GM12878 (cell line): ENCODE measurements at regions not wholly inside any gene's neighbourhood (a gene's known extent, or its start where the extent isn't known, plus 50 kb on each side); places are given as distances from the start of the nearest gene placed in this dataset.

Experiments used
- ATAC-seq: fragments of 200-7000 bp; cut with Tn5 transposase; 3 replicates; pipeline ENCODE4 v1.9.1; 2020; ENCODE audit warnings: mild to moderate bottlenecking, moderate library complexity
- BruUV-seq: library from RNA; stranded (reverse); fragments of 400-500 nt; replicated peaks from 2 replicates; lab custom pipeline; 2021; lab: Mats Ljungman, UMichigan
- CTCF ChIA-PET: fragments of 300-600 bp; sonication (Branson Sonifier 250); formaldehyde crosslinking; extraction: SDS; loops from one replicate; lab custom pipeline; 2021; ENCODE audit warnings: inconsistent platforms; lab: Yijun Ruan, JAX
- POLR2A ChIA-PET: fragments of 350-600 bp; formaldehyde crosslinking; extraction: SDS; loops from one replicate; lab custom pipeline; 2021; ENCODE audit warnings: inconsistent platforms; lab: Charles Lee
- RAD21 ChIA-PET: fragments of 300-600 bp; sonication (Branson Sonifier 250); formaldehyde crosslinking; loops from one replicate; lab custom pipeline; 2023; ENCODE audit warnings: antibody characterized with exemption; ENCODE audit not compliant: unreplicated experiment; lab: Charles Lee
- SMC1A ChIA-PET: fragments of 300-600 bp; sonication (Branson Sonifier 250); formaldehyde crosslinking; loops from one replicate; lab custom pipeline; 2023; ENCODE audit not compliant: unreplicated experiment, uncharacterized antibody; lab: Charles Lee
- DNase-seq: peaks from one replicate; pipeline ENCODE4 v3.0.0-alpha.2; 2011; ENCODE audit warnings: low read depth, low spot score
- FAIRE-seq: peaks from 3 replicates; lab custom pipeline; 2011; peaks lifted over from hg19 to GRCh38; lab: Jason Lieb, UNC
- H2AFZ ChIP-seq: 2 replicates; pipeline ENCODE4 v1.6.0; 2011; ENCODE audit warnings: low read depth, low read length, control low read depth; ENCODE audit not compliant: control insufficient read depth
- H3K27ac ChIP-seq: 2 replicates; pipeline ENCODE4 v1.5.1; 2011; ENCODE audit warnings: control low read depth; ENCODE audit not compliant: control insufficient read depth, insufficient read depth
- H3K27me3 ChIP-seq, 2 experiments: replicated peaks in 1 of 2; 2 replicates each; pipeline versions ENCODE4 v1.6.0 to v1.6.1; 2011; ENCODE audit warnings: low read length in 1 of 2; ENCODE audit not compliant: control insufficient read depth in 2 of 2, insufficient read depth in 2 of 2
- H3K36me3 ChIP-seq, 2 experiments: 2 replicates each; pipeline ENCODE4 v1.5.1; 2011; ENCODE audit warnings: low read length in 1 of 2; ENCODE audit not compliant: control insufficient read depth in 2 of 2, insufficient read depth in 2 of 2
- H3K4me1 ChIP-seq: 2 replicates; pipeline ENCODE4 v1.6.1; 2011; ENCODE audit warnings: mild to moderate bottlenecking, low read length, moderate library complexity, mixed read lengths; ENCODE audit not compliant: control insufficient read depth, insufficient read depth
- H3K4me2 ChIP-seq: 2 replicates; pipeline ENCODE4 v1.6.0; 2011; ENCODE audit warnings: control low read depth; ENCODE audit not compliant: control insufficient read depth, insufficient read depth
- H3K4me3 ChIP-seq: fragments of 200-600 bp; sonication (generic); 2 replicates; pipeline ENCODE4 v1.5.1; 2016
- H3K79me2 ChIP-seq: 2 replicates; pipeline ENCODE4 v1.6.0; 2011; ENCODE audit warnings: low read length; ENCODE audit not compliant: control insufficient read depth, insufficient read depth
- H3K9ac ChIP-seq: 2 replicates; pipeline ENCODE4 v1.8.0; 2011; ENCODE audit warnings: low read length, control low read depth, mixed read lengths; ENCODE audit not compliant: control insufficient read depth, insufficient read depth
- H3K9me3 ChIP-seq: replicated peaks from 3 replicates; pipeline ENCODE4 v1.5.1; 2011; ENCODE audit warnings: mild to moderate bottlenecking, low read length; ENCODE audit not compliant: control insufficient read depth, insufficient read depth
- H4K20me1 ChIP-seq: 2 replicates; pipeline ENCODE4 v1.6.0; 2011; ENCODE audit not compliant: control insufficient read depth, insufficient read depth
- CBX3 ChIP-seq: fragments of 200-600 bp; sonication (generic); IDR thresholded peaks from 2 replicates; pipeline ENCODE4 v1.6.1; 2016; ENCODE audit warnings: low read depth, borderline replicate concordance
- CHD1 ChIP-seq: IDR thresholded peaks from 2 replicates; pipeline ENCODE4 v1.6.1; 2012; ENCODE audit warnings: low read depth, low read length, improper control_type of control experiment
- ETV6 ChIP-seq, 2 experiments: fragments of 450-650 bp in 1 of 2; IDR thresholded peaks in 1 of 2; conservative IDR thresholded peaks in 1 of 2; 2 replicates each; pipeline ENCODE4 v1.6.1; 2014; ENCODE audit warnings: antibody characterized with exemption in 1 of 2, borderline replicate concordance in 1 of 2, low read depth in 1 of 2, mild to moderate bottlenecking in 1 of 2, moderate library complexity in 1 of 2
- KLF5 ChIP-seq: fragments of 450-650 bp; IDR thresholded peaks from 2 replicates; pipeline ENCODE4 v1.6.1; 2014; ENCODE audit warnings: mild to moderate bottlenecking; ENCODE audit not compliant: partially characterized antibody
- MEF2B ChIP-seq: fragments of 450-650 bp; IDR thresholded peaks from 2 replicates; pipeline ENCODE4 v1.6.1; 2018; ENCODE audit warnings: mild to moderate bottlenecking, moderate library complexity; ENCODE audit not compliant: partially characterized antibody, poor library complexity, severe bottlenecking
- PAX5 ChIP-seq: IDR thresholded peaks from 2 replicates; pipeline ENCODE4 v1.6.1; 2011; ENCODE audit warnings: low read depth, low read length, borderline replicate concordance
- SIX5 ChIP-seq: IDR thresholded peaks from 2 replicates; pipeline ENCODE4 v1.6.1; 2011; ENCODE audit warnings: mild to moderate bottlenecking, low read depth, low read length, moderate library complexity; ENCODE audit not compliant: severe bottlenecking
- SP1 ChIP-seq: IDR thresholded peaks from one replicate; pipeline ENCODE4 v1.6.1; 2011; ENCODE audit warnings: low read depth, low read length
- SRF ChIP-seq, 2 experiments: IDR thresholded peaks; 2 replicates each; pipeline ENCODE4 v1.6.1; 2011; ENCODE audit warnings: low read depth in 2 of 2, low read length in 2 of 2, mild to moderate bottlenecking in 1 of 2, moderate library complexity in 1 of 2
- YBX1 ChIP-seq: fragments of 450-650 bp; IDR thresholded peaks from 2 replicates; pipeline ENCODE4 v1.6.1; 2016; ENCODE audit warnings: antibody characterized with exemption
- WGBS: methylation state at CpG from one replicate; pipeline ENCODE4 v1.1.6; 2016; ENCODE audit warnings: low lambda C conversion rate; ENCODE audit not compliant: insufficient replicate concordance, insufficient coverage; ENCODE audit errors: missing lambda C conversion rate; 5-methylcytosine and 5-hydroxymethylcytosine counted together
- in situ Hi-C: fragments of 300-500 bp; cut with MboI; formaldehyde crosslinking; loops from 9 replicates; pipeline ENCODE4 v1.14.3; 2018; ENCODE audit warnings: mixed read lengths
- intact Hi-C: fragments of 100-400 bp; cut with micrococcal nuclease; formaldehyde crosslinking; loops from one replicate; pipeline ENCODE4 v1.14.2; 2022; ENCODE audit not compliant: unreplicated experiment
- TF ChIP-seq, protein P1 (sequence below): fragments of 450-650 bp; IDR thresholded peaks from 2 replicates; pipeline ENCODE4 v1.6.1; 2017; ENCODE audit warnings: mild to moderate bottlenecking, moderate library complexity
- TF ChIP-seq, protein P2 (sequence below), 3 experiments: IDR thresholded peaks in 2 of 3; conservative IDR thresholded peaks in 1 of 3; 2 replicates each; pipeline ENCODE4 v1.5.1; 2011; ENCODE audit warnings: low read depth in 3 of 3, low read length in 3 of 3, mild to moderate bottlenecking in 3 of 3, control low read depth in 2 of 3, moderate library complexity in 2 of 3, inconsistent platforms in 1 of 3, mixed read lengths in 1 of 3; ENCODE audit not compliant: control insufficient read depth in 2 of 3, insufficient read depth in 1 of 3; ENCODE audit errors: extremely low read depth in 1 of 3

DNA sequence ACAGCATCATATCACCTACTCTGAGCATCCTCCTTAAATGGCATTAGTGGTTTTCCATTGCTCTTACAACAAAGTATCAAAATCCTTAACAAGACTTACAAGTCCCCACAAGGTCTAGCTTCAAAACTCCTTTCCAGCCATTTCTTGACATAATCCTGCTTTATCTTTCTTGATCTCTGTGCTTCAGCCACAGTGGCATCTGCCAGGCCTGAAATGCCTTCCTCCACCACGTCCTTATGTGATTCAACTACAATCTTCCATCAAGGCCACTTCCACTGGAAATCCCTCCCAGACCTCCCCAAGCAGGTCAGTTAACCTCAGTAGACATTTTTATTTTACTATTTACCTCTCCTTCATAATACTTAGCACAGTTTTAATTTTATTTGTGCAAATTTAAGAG is 83.8 kb upstream of the CCDC150 start:
- POLR2A ChIA-PET = no interaction called here
- Histone ChIP-seq H4K20me1 (no peaks in the 10 kb centered on the region), H3K4me3 (no peak overlapping the region), H3K4me2 (no peak overlapping the region), H3K9ac (no peak overlapping the region), H3K27me3 (no peaks in the 10 kb centered on the region), H3K9me3 (no peaks in the 10 kb centered on the region), H3K79me2 (no peaks in the 10 kb centered on the region), H3K36me3 (no peaks in the 10 kb centered on the region), H2AFZ (no peak overlapping the region), H3K27ac (no peak overlapping the region), H3K4me1 (no peaks in the 10 kb centered on the region)
- intact Hi-C loops (no loop called here), in situ Hi-C loops (no loop called here)
- RAD21 ChIA-PET = no interaction called here
- FAIRE-seq (no peak), ATAC-seq (no peak), DNase-seq (no peak)
- BruUV-seq = no TSS peak
- 0% methylated on average over 1 of the region's 1 CpG for WGBS
- SMC1A ChIA-PET = interaction anchor here (0.9 kb wide), 1 partner anchor 9 kb away, joined by 3 read pairs; no protein-coding TSS in a partner anchor
- TF ChIP-seq ETV6 (conservative IDR thresholded peaks at IDR 0.05 in 1 of 2, IDR thresholded peaks at IDR 0.05 in 1 of 2; ENCODE audit: borderline replicate concordance in 1 of 2, low read depth in 1 of 2) = no peak
- no peak for TF ChIP-seq SIX5
- TF ChIP-seq CHD1 = no peak
- no peak for TF ChIP-seq KLF5
- TF ChIP-seq MEF2B = no peak
- TF ChIP-seq SRF (IDR thresholded peaks at IDR 0.05; ENCODE audit: low read depth in 2 of 2, low read length in 2 of 2) = no peak
- TF ChIP-seq, protein P1, sequence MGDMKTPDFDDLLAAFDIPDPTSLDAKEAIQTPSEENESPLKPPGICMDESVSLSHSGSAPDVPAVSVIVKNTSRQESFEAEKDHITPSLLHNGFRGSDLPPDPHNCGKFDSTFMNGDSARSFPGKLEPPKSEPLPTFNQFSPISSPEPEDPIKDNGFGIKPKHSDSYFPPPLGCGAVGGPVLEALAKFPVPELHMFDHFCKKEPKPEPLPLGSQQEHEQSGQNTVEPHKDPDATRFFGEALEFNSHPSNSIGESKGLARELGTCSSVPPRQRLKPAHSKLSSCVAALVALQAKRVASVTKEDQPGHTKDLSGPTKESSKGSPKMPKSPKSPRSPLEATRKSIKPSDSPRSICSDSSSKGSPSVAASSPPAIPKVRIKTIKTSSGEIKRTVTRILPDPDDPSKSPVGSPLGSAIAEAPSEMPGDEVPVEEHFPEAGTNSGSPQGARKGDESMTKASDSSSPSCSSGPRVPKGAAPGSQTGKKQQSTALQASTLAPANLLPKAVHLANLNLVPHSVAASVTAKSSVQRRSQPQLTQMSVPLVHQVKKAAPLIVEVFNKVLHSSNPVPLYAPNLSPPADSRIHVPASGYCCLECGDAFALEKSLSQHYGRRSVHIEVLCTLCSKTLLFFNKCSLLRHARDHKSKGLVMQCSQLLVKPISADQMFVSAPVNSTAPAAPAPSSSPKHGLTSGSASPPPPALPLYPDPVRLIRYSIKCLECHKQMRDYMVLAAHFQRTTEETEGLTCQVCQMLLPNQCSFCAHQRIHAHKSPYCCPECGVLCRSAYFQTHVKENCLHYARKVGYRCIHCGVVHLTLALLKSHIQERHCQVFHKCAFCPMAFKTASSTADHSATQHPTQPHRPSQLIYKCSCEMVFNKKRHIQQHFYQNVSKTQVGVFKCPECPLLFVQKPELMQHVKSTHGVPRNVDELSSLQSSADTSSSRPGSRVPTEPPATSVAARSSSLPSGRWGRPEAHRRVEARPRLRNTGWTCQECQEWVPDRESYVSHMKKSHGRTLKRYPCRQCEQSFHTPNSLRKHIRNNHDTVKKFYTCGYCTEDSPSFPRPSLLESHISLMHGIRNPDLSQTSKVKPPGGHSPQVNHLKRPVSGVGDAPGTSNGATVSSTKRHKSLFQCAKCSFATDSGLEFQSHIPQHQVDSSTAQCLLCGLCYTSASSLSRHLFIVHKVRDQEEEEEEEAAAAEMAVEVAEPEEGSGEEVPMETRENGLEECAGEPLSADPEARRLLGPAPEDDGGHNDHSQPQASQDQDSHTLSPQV = no peak
- no peak for TF ChIP-seq SP1
- TF ChIP-seq, protein P2, sequence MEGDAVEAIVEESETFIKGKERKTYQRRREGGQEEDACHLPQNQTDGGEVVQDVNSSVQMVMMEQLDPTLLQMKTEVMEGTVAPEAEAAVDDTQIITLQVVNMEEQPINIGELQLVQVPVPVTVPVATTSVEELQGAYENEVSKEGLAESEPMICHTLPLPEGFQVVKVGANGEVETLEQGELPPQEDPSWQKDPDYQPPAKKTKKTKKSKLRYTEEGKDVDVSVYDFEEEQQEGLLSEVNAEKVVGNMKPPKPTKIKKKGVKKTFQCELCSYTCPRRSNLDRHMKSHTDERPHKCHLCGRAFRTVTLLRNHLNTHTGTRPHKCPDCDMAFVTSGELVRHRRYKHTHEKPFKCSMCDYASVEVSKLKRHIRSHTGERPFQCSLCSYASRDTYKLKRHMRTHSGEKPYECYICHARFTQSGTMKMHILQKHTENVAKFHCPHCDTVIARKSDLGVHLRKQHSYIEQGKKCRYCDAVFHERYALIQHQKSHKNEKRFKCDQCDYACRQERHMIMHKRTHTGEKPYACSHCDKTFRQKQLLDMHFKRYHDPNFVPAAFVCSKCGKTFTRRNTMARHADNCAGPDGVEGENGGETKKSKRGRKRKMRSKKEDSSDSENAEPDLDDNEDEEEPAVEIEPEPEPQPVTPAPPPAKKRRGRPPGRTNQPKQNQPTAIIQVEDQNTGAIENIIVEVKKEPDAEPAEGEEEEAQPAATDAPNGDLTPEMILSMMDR (IDR thresholded peaks at IDR 0.05 in 2 of 3, conservative IDR thresholded peaks at IDR 0.05 in 1 of 3; ENCODE audit: control insufficient read depth in 2 of 3, extremely low read depth in 1 of 3, insufficient read depth in 1 of 3, low read depth in 3 of 3, low read length in 3 of 3) = no peak
- TF ChIP-seq CBX3 = no peak
- no peak for TF ChIP-seq PAX5
- no peak for TF ChIP-seq YBX1
- CTCF ChIA-PET = no interaction called here
